Loucy (cell line): ENCODE measurements at regions not wholly inside any gene's neighbourhood (a gene's known extent, or its start where the extent isn't known, plus 50 kb on each side); places are given as distances from the start of the nearest gene placed in this dataset.

Source experiments
- H2AFZ ChIP-seq: fragments of 200-600 bp; sonication (generic); 2 replicates; pipeline ENCODE4 v1.6.0; 2016; ENCODE audit warnings: antibody characterized with exemption, mild to moderate bottlenecking, low read length, moderate library complexity
- H3F3A ChIP-seq: fragments of 200-600 bp; 2 replicates; pipeline ENCODE4 v1.6.0; 2016; ENCODE audit warnings: antibody characterized with exemption, low read depth, mild to moderate bottlenecking
- H3K27me3 ChIP-seq: fragments of 200-600 bp; sonication (generic); 2 replicates; pipeline ENCODE4 v1.6.1; 2014; ENCODE audit warnings: low read length, mild to moderate bottlenecking; ENCODE audit not compliant: insufficient read depth, poor library complexity, severe bottlenecking
- H3K36me3 ChIP-seq: fragments of 200-600 bp; sonication (generic); 2 replicates; pipeline ENCODE4 v1.6.1; 2016; ENCODE audit warnings: low read length; ENCODE audit not compliant: insufficient read depth
- H3K4me1 ChIP-seq: fragments of 200-600 bp; sonication (generic); 2 replicates; pipeline ENCODE4 v1.5.1; 2014; ENCODE audit warnings: low read length, mild to moderate bottlenecking; ENCODE audit not compliant: insufficient read depth, poor library complexity, severe bottlenecking
- H3K4me2 ChIP-seq: fragments of 200-600 bp; sonication (generic); 2 replicates; pipeline ENCODE4 v1.6.0; 2014; ENCODE audit warnings: antibody characterized with exemption, low read length, low read depth, mild to moderate bottlenecking; ENCODE audit not compliant: poor library complexity, severe bottlenecking
- H3K4me3 ChIP-seq: fragments of 200-600 bp; sonication (generic); 2 replicates; pipeline ENCODE4 v1.5.1; 2014; ENCODE audit warnings: low read length, mild to moderate bottlenecking, mixed read lengths; ENCODE audit not compliant: poor library complexity, severe bottlenecking
- H3K79me2 ChIP-seq: fragments of 200-600 bp; sonication (generic); 2 replicates; pipeline ENCODE4 v1.6.1; 2014; ENCODE audit warnings: low read length; ENCODE audit not compliant: insufficient read depth
- H3K9ac ChIP-seq: fragments of 200-600 bp; sonication (generic); 2 replicates; pipeline ENCODE4 v1.6.0; 2014; ENCODE audit warnings: mild to moderate bottlenecking, low read depth, low read length, moderate library complexity; ENCODE audit not compliant: poor library complexity, severe bottlenecking
- H3K9me2 ChIP-seq: fragments of 200-600 bp; sonication (generic); replicated peaks from 2 replicates; pipeline ENCODE4 v1.6.1; 2016; ENCODE audit warnings: low read depth, low read length, mixed read lengths
- H3K9me3 ChIP-seq: fragments of 200-600 bp; sonication (generic); 2 replicates; pipeline ENCODE4 v1.6.1; 2014; ENCODE audit warnings: mild to moderate bottlenecking, antibody characterized with exemption, low read length, low read depth; ENCODE audit not compliant: insufficient read depth
- H4K20me1 ChIP-seq: fragments of 200-600 bp; sonication (generic); 2 replicates; pipeline ENCODE4 v1.6.0; 2014; ENCODE audit warnings: antibody characterized with exemption, low read length, mild to moderate bottlenecking; ENCODE audit not compliant: insufficient read depth, poor library complexity, severe bottlenecking
- CTCF ChIP-seq: fragments of 200-600 bp; sonication (generic); conservative IDR thresholded peaks from 2 replicates; pipeline ENCODE4 v1.5.1; 2014; ENCODE audit warnings: mild to moderate bottlenecking, antibody characterized with exemption, low read length
- EZH2phosphoT487 ChIP-seq: fragments of 200-600 bp; IDR thresholded peaks from 2 replicates; pipeline ENCODE4 v1.6.1; 2018; ENCODE audit warnings: antibody characterized with exemption, mild to moderate bottlenecking, moderate library complexity, borderline replicate concordance

- H3K9me2 ChIP-seq, result no peaks in the 10 kb centered on the region
- no peaks in the 10 kb centered on the region for H4K20me1 ChIP-seq
- H3K9ac ChIP-seq, result no peak overlapping the region
- H3K27me3 ChIP-seq, result no peaks in the 10 kb centered on the region
- H3K4me1 ChIP-seq, result no peaks in the 10 kb centered on the region
- TF ChIP-seq CTCF, result no peak
- TF ChIP-seq EZH2phosphoT487, result no peak
- no peaks in the 10 kb centered on the region for H3K36me3 ChIP-seq
- no peak overlapping the region for H3K4me3 ChIP-seq
- H2AFZ ChIP-seq, result no peak overlapping the region
- H3F3A ChIP-seq, result no peaks in the 10 kb centered on the region
- no peak overlapping the region for H3K4me2 ChIP-seq
- no peaks in the 10 kb centered on the region for H3K79me2 ChIP-seq
- H3K9me3 ChIP-seq, result no peaks in the 10 kb centered on the region
Measured at GRCh38 chr4:138047290-138047689, 194.9 kb downstream of the SLC7A11 start.

- H3K4me3 ChIP-seq, result no peak overlapping the region
- TF ChIP-seq CTCF (no peak), EZH2phosphoT487 (no peak)
- H2AFZ ChIP-seq, result no peak overlapping the region
- H3K9ac ChIP-seq, result no peak overlapping the region
- no peaks in the 10 kb centered on the region for H3K79me2 ChIP-seq
- no peaks in the 10 kb centered on the region for H4K20me1 ChIP-seq
- H3K4me1 ChIP-seq, result no peaks in the 10 kb centered on the region
- no peaks in the 10 kb centered on the region for H3F3A ChIP-seq
- no peaks in the 10 kb centered on the region for H3K9me2 ChIP-seq
- H3K36me3 ChIP-seq, result no peaks in the 10 kb centered on the region
- no peaks in the 10 kb centered on the region for H3K27me3 ChIP-seq
- no peak overlapping the region for H3K4me2 ChIP-seq
- H3K9me3 ChIP-seq, result no peaks in the 10 kb centered on the region
Measured at GRCh38 chr4:138045036-138045435, 197.1 kb downstream of the SLC7A11 start.

- no peaks in the 10 kb centered on the region for H3K9me3 ChIP-seq
- no peaks in the 10 kb centered on the region for H3K4me1 ChIP-seq
- H2AFZ ChIP-seq, result no peak overlapping the region
- no peaks in the 10 kb centered on the region for H3K36me3 ChIP-seq
- no peaks in the 10 kb centered on the region for H3K79me2 ChIP-seq
- no peak overlapping the region for H3K9ac ChIP-seq
- no peaks in the 10 kb centered on the region for H3F3A ChIP-seq
- H3K27me3 ChIP-seq, result no peaks in the 10 kb centered on the region
- TF ChIP-seq CTCF (no peak), EZH2phosphoT487 (no peak)
- H4K20me1 ChIP-seq, result no peaks in the 10 kb centered on the region
- H3K9me2 ChIP-seq, result no peaks in the 10 kb centered on the region
- no peak overlapping the region for H3K4me2 ChIP-seq
- no peak overlapping the region for H3K4me3 ChIP-seq
Measured at GRCh38 chr4:138039010-138039409, 203.1 kb downstream of the SLC7A11 start.
